HepG2 (cell line): ENCODE measurements at regions not wholly inside any gene's neighbourhood (a gene's known extent, or its start where the extent isn't known, plus 50 kb on each side); places are given as distances from the start of the nearest gene placed in this dataset.

Experiments
- ATAC-seq: fragments of 200-7000 bp; cut with Tn5 transposase; 3 replicates; pipeline ENCODE4 v1.9.1; 2020; ENCODE audit warnings: mild to moderate bottlenecking, moderate library complexity
- BruUV-seq: library from RNA; stranded (reverse); fragments of 400-500 nt; replicated peaks from 2 replicates; lab custom pipeline; 2021; lab: Mats Ljungman, UMichigan
- CTCF ChIA-PET: fragments of 300-600 bp; formaldehyde crosslinking; extraction: SDS; loops from one replicate; lab custom pipeline; 2021; ENCODE audit warnings: low total read pairs, inconsistent platforms, low intra/inter-chr PET ratio; lab: Yijun Ruan, JAX
- POLR2A ChIA-PET: fragments of 350-600 bp; sonication (Branson Sonifier 250); formaldehyde crosslinking; loops from one replicate; lab custom pipeline; 2020; ENCODE audit warnings: antibody characterized with exemption, inconsistent platforms; lab: Yijun Ruan, JAX
- DNase-seq: peaks from one replicate; pipeline ENCODE4 v3.0.0-alpha.2; 2015; ENCODE audit warnings: low spot score
- FAIRE-seq: peaks from 3 replicates; lab custom pipeline; 2011; peaks lifted over from hg19 to GRCh38; lab: Jason Lieb, UNC
- H2AFZ ChIP-seq: one replicate; pipeline ENCODE4 v1.6.1; 2011; ENCODE audit warnings: low read length, inconsistent platforms
- H3K27ac ChIP-seq: fragments of 300-600 bp; 3 replicates; pipeline ENCODE4 v1.8.0; 2011; ENCODE audit warnings: mixed run types, mild to moderate bottlenecking, mixed read lengths, low read length, inconsistent platforms; ENCODE audit not compliant: insufficient read depth; ENCODE audit errors: extremely low read length
- H3K27me3 ChIP-seq, 2 experiments: fragments of 200-600 bp in 1 of 2; 2 replicates in 1 of 2; 3 replicates in 1 of 2; pipeline versions ENCODE4 v1.6.0 to v1.8.0; 2011; ENCODE audit warnings: low read length in 2 of 2, mild to moderate bottlenecking in 2 of 2, moderate library complexity in 2 of 2, inconsistent platforms in 1 of 2; ENCODE audit not compliant: insufficient read depth in 2 of 2, control insufficient read depth in 1 of 2
- H3K36me3 ChIP-seq, 2 experiments: fragments of 200-600 bp in 1 of 2; replicated peaks in 1 of 2; 2 replicates in 1 of 2; 3 replicates in 1 of 2; pipeline versions ENCODE4 v1.5.1 to v1.8.0; 2011; ENCODE audit warnings: low read length in 2 of 2, inconsistent platforms in 1 of 2; ENCODE audit not compliant: insufficient read depth in 2 of 2, control insufficient read depth in 1 of 2
- H3K4me1 ChIP-seq: 2 replicates; pipeline ENCODE4 v1.5.1; 2012; ENCODE audit warnings: low read length, inconsistent platforms; ENCODE audit not compliant: insufficient read depth
- H3K4me2 ChIP-seq: 2 replicates; pipeline ENCODE4 v1.6.0; 2011; ENCODE audit warnings: low read depth, low read length, inconsistent platforms
- H3K4me3 ChIP-seq, 3 experiments: fragments of 200-600 bp in 1 of 3; sonication (generic), shearing (Covaris generic) in 1 of 3; replicated peaks in 1 of 3; 2 replicates each; pipeline ENCODE4 v1.5.1; 2011 to 2016; ENCODE audit warnings: low read length in 3 of 3, inconsistent platforms in 2 of 3, low read depth in 2 of 3, mild to moderate bottlenecking in 2 of 3, control low read depth in 1 of 3, mixed read lengths in 1 of 3; ENCODE audit not compliant: insufficient read depth in 1 of 3
- H3K79me2 ChIP-seq: one replicate; pipeline ENCODE4 v1.6.1; 2011; ENCODE audit warnings: low read length, inconsistent platforms; ENCODE audit not compliant: insufficient read depth
- H3K9ac ChIP-seq: 2 replicates; pipeline ENCODE4 v1.6.0; 2011; ENCODE audit warnings: mild to moderate bottlenecking, low read depth, low read length, inconsistent platforms; ENCODE audit not compliant: insufficient read depth
- H3K9me3 ChIP-seq: 2 replicates; pipeline ENCODE4 v1.5.1; 2012; ENCODE audit warnings: mild to moderate bottlenecking, low read length
- H4K20me1 ChIP-seq: 2 replicates; pipeline ENCODE4 v1.6.0; 2011; ENCODE audit warnings: inconsistent platforms, mild to moderate bottlenecking, low read length, moderate library complexity; ENCODE audit not compliant: insufficient read depth
- AGO1 ChIP-seq: fragments of 200-400 bp; formaldehyde crosslinking; IDR thresholded peaks from 2 replicates; pipeline ENCODE4 v1.6.1; 2017; ENCODE audit warnings: mild to moderate bottlenecking, low read depth, low read length, moderate library complexity; ENCODE audit not compliant: poor library complexity, severe bottlenecking
- ARNTL ChIP-seq: sonication (generic); formaldehyde crosslinking; IDR thresholded peaks from 2 replicates; pipeline ENCODE4 v1.4.0; 2020; ENCODE audit warnings: mild to moderate bottlenecking, missing genetic modification reagents
- EZH2 ChIP-seq: conservative IDR thresholded peaks from 2 replicates; pipeline ENCODE4 v1.6.1; 2012; ENCODE audit warnings: mild to moderate bottlenecking, low read depth, low read length, moderate library complexity
- GTF2F1 ChIP-seq: fragments of 150-350 bp; IDR thresholded peaks from 2 replicates; pipeline ENCODE4 v1.6.1; 2014; ENCODE audit warnings: low read length
- HOXA5 ChIP-seq: sonication (generic); formaldehyde crosslinking; IDR thresholded peaks from 2 replicates; pipeline ENCODE4 v1.4.0; 2020; ENCODE audit warnings: missing genetic modification reagents
- JUN ChIP-seq: sonication (generic); formaldehyde crosslinking; IDR thresholded peaks from 2 replicates; pipeline ENCODE4 v1.4.0; 2020; ENCODE audit warnings: mild to moderate bottlenecking, missing genetic modification reagents
- U2AF2 ChIP-seq: fragments of 200-400 bp; formaldehyde crosslinking; IDR thresholded peaks from 2 replicates; pipeline ENCODE4 v1.6.1; 2017; ENCODE audit warnings: low read depth, mild to moderate bottlenecking, low read length
- WIZ ChIP-seq: sonication (generic); formaldehyde crosslinking; IDR thresholded peaks from 2 replicates; pipeline ENCODE4 v1.5.1; 2020; ENCODE audit warnings: mild to moderate bottlenecking, missing genetic modification reagents
- XBP1 ChIP-seq: sonication (generic); formaldehyde crosslinking; IDR thresholded peaks from 2 replicates; pipeline ENCODE4 v1.5.0; 2020; ENCODE audit warnings: missing genetic modification reagents
- ZBTB8A ChIP-seq: sonication (generic); formaldehyde crosslinking; IDR thresholded peaks from 2 replicates; pipeline ENCODE4 v1.4.0; 2020; ENCODE audit warnings: mild to moderate bottlenecking, low read depth, missing genetic modification reagents, borderline replicate concordance
- ZNF17 ChIP-seq: sonication (generic); formaldehyde crosslinking; IDR thresholded peaks from 2 replicates; pipeline ENCODE4 v1.5.0; 2020; ENCODE audit warnings: mild to moderate bottlenecking, missing genetic modification reagents
- ZNF274 ChIP-seq: sonication (generic); formaldehyde crosslinking; IDR thresholded peaks from 2 replicates; pipeline ENCODE4 v1.5.1; 2020; ENCODE audit warnings: mild to moderate bottlenecking, missing genetic modification reagents
- ZNF614 ChIP-seq: IDR thresholded peaks from 2 replicates; pipeline ENCODE4 v1.6.1; 2018; ENCODE audit warnings: missing biosample characterization, missing genetic modification reagents, inconsistent platforms, borderline replicate concordance
- WGBS: methylation state at CpG from one replicate; pipeline ENCODE4 v1.1.6; 2017; ENCODE audit warnings: low lambda C conversion rate; 5-methylcytosine and 5-hydroxymethylcytosine counted together
- in situ Hi-C: cut with HindIII; loops from 2 replicates; pipeline ENCODE4 v1.10.0; 2017; ENCODE audit warnings: low pct_unique_long_range_greater_than_20kb; ENCODE audit not compliant: extremely low pct_ligation_motif_present
- intact Hi-C: fragments of 100-400 bp; cut with micrococcal nuclease; formaldehyde crosslinking; loops from one replicate; pipeline ENCODE4 v1.10.0; 2022; ENCODE audit not compliant: unreplicated experiment
- TF ChIP-seq, protein P1 (sequence below): IDR thresholded peaks from 2 replicates; pipeline ENCODE4 v1.6.1; 2016; ENCODE audit warnings: low read depth
- TF ChIP-seq, protein P2 (sequence below): sonication (generic); formaldehyde crosslinking; conservative IDR thresholded peaks from 2 replicates; pipeline ENCODE4 v1.8.0; 2022; ENCODE audit warnings: missing genetic modification reagents

DNA sequence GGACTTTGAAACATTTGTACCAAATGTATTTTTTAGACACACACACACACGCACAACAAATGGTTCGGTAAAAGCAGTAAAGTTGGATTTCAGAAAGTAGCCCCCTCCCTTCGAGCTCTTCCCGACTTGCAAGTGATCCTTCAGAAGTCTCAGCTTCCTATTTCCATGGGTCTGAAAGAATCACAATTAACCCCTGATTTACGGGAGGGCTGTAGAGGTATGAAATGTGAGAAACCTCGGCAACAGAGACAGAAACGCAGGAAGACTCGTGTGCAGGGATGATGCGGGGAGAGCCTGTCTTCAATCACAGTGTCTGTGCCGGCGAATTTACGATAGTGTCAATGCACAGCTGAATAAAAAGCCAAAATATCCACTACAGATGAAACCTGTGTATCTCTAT, 60.7 kb upstream of the VRK1 start:
- no peaks in the 10 kb centered on the region for H4K20me1 ChIP-seq
- no peak overlapping the region for H2AFZ ChIP-seq
- no peaks in the 10 kb centered on the region for H3K36me3 ChIP-seq
- peaks cover 9% of the 10 kb centered on the region for H3K4me1 ChIP-seq
- ATAC-seq (no peak), DNase-seq (no peak), FAIRE-seq (no peak)
- WGBS, result 34% methylated on average over 12 of the region's 12 CpGs
- H3K27ac ChIP-seq, result no peak overlapping the region
- POLR2A ChIA-PET, result no interaction called here
- TF ChIP-seq, protein P1, sequence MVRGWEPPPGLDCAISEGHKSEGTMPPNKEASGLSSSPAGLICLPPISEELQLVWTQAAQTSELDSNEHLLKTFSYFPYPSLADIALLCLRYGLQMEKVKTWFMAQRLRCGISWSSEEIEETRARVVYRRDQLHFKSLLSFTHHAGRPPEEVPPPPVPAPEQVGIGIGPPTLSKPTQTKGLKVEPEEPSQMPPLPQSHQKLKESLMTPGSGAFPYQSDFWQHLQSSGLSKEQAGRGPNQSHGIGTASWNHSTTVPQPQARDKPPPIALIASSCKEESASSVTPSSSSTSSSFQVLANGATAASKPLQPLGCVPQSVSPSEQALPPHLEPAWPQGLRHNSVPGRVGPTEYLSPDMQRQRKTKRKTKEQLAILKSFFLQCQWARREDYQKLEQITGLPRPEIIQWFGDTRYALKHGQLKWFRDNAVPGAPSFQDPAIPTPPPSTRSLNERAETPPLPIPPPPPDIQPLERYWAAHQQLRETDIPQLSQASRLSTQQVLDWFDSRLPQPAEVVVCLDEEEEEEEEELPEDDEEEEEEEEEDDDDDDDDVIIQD (CRISPR knock-in tag), result no peak
- TF ChIP-seq, protein P2, sequence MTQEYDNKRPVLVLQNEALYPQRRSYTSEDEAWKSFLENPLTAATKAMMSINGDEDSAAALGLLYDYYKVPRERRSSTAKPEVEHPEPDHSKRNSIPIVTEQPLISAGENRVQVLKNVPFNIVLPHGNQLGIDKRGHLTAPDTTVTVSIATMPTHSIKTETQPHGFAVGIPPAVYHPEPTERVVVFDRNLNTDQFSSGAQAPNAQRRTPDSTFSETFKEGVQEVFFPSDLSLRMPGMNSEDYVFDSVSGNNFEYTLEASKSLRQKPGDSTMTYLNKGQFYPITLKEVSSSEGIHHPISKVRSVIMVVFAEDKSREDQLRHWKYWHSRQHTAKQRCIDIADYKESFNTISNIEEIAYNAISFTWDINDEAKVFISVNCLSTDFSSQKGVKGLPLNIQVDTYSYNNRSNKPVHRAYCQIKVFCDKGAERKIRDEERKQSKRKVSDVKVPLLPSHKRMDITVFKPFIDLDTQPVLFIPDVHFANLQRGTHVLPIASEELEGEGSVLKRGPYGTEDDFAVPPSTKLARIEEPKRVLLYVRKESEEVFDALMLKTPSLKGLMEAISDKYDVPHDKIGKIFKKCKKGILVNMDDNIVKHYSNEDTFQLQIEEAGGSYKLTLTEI (CRISPR knock-in tag), result no peak
- TF ChIP-seq JUN (CRISPR knock-in tag), result no peak
- TF ChIP-seq ZNF17 (CRISPR knock-in tag), result no peak
- TF ChIP-seq ZNF614 (CRISPR knock-in tag), result no peak
- no peak for TF ChIP-seq ZBTB8A (CRISPR knock-in tag)
- no peak for TF ChIP-seq GTF2F1
- no peak for TF ChIP-seq AGO1
- TF ChIP-seq EZH2, result no peak
- TF ChIP-seq U2AF2, result no peak
- TF ChIP-seq WIZ (CRISPR knock-in tag), result no peak
- TF ChIP-seq ARNTL, result no peak
- no peak for TF ChIP-seq HOXA5
- TF ChIP-seq XBP1, result no peak
- TF ChIP-seq ZNF274 (CRISPR knock-in tag), result no peak
- H3K4me2 ChIP-seq, result no peak overlapping the region
- no peaks in the 10 kb centered on the region for H3K9me3 ChIP-seq
- intact Hi-C loops, result no loop called here
- no TSS peak for BruUV-seq
- peaks cover 5 to 76% of the 10 kb centered on the region in 2 experiments; a peak in 4 of 5 replicates for H3K27me3 ChIP-seq
- H3K79me2 ChIP-seq, result no peaks in the 10 kb centered on the region
- CTCF ChIA-PET, result no interaction called here
- no peak overlapping the region for H3K4me3 ChIP-seq
- H3K9ac ChIP-seq, result no peak overlapping the region
- in situ Hi-C loops, result no loop called here
